HG03460 (cell line): ENCODE measurements at regions not wholly inside any gene's neighbourhood (a gene's known extent, or its start where the extent isn't known, plus 50 kb on each side); places are given as distances from the start of the nearest gene placed in this dataset.
A peak's percentile ranks its signal among the peaks of the same experiment; 100 is the strongest.
"Not testable (repeated sequence)": the region's sequence is repeated elsewhere in the genome, so short reads cannot be mapped to it uniquely, and the experiment has no call there.

ENCODE experiments used
- ATAC-seq: cut with Tn5 transposase; IDR thresholded peaks from one replicate; pipeline ENCODE4 v1.9.1; 2021; ENCODE audit not compliant: unreplicated experiment

GRCh38 chr12:29029484-29029883 lies 119.6 kb upstream of the FAR2 start:
- not testable (repeated sequence) for ATAC-seq

GRCh38 chr12:29030006-29030405 lies 119.1 kb upstream of the FAR2 start:
- no peak for ATAC-seq

- no peak for ATAC-seq
Measured at GRCh38 chr12:29032446-29032845, 116.6 kb upstream of the FAR2 start.

GRCh38 chr12:29033519-29033918 lies 115.6 kb upstream of the FAR2 start:
- no peak for ATAC-seq

GRCh38 chr12:29035112-29035511 lies 114.0 kb upstream of the FAR2 start:
- ATAC-seq: no peak

- no peak for ATAC-seq
Measured at GRCh38 chr12:29039013-29039412, 110.1 kb upstream of the FAR2 start.

GRCh38 chr12:29041621-29042020 lies 107.5 kb upstream of the FAR2 start:
- no peak for ATAC-seq

- ATAC-seq: no peak
Measured at GRCh38 chr12:29043069-29043468, 106.0 kb upstream of the FAR2 start.

- no peak for ATAC-seq
Measured at GRCh38 chr12:29044799-29045198, 104.3 kb upstream of the FAR2 start.

GRCh38 chr12:29048787-29049186 lies 100.3 kb upstream of the FAR2 start:
- ATAC-seq: no peak

- peak; percentile 84 for ATAC-seq
Measured at GRCh38 chr12:29050503-29050902, 98.6 kb upstream of the FAR2 start.

- ATAC-seq: no peak
Measured at GRCh38 chr12:29051221-29051620, 97.9 kb upstream of the FAR2 start.

GRCh38 chr12:29053567-29053966 lies 95.5 kb upstream of the FAR2 start:
- ATAC-seq: no peak

- no peak for ATAC-seq
Measured at GRCh38 chr12:29054858-29055663, 94.0 kb upstream of the FAR2 start.

GRCh38 chr12:29066011-29066588 lies 83.0 kb upstream of the FAR2 start:
- no peak for ATAC-seq

- ATAC-seq: no peak
Measured at GRCh38 chr12:29067430-29067829, 81.6 kb upstream of the FAR2 start.

GRCh38 chr12:29070309-29070708 lies 78.8 kb upstream of the FAR2 start:
- no peak for ATAC-seq

GRCh38 chr12:29071099-29071498 lies 78.0 kb upstream of the FAR2 start:
- no peak for ATAC-seq

GRCh38 chr12:29072631-29073030 lies 76.4 kb upstream of the FAR2 start:
- no peak for ATAC-seq

- peak; percentile 87 for ATAC-seq
Measured at GRCh38 chr12:29073631-29074239, 75.3 kb upstream of the FAR2 start.

GRCh38 chr12:29081101-29081500 lies 68.0 kb upstream of the FAR2 start:
- no peak for ATAC-seq

GRCh38 chr12:29082522-29082921 lies 66.6 kb upstream of the FAR2 start:
- no peak for ATAC-seq
